IPS DF 6.9 (cell line): ENCODE measurements at regions not wholly inside any gene's neighbourhood (a gene's known extent, or its start where the extent isn't known, plus 50 kb on each side); places are given as distances from the start of the nearest gene placed in this dataset.

ENCODE experiments used
- DNase-seq: peaks from one replicate; pipeline ENCODE4 v3.0.0-alpha.2; 2013; ENCODE audit warnings: low read depth, low spot score
- H3K27ac ChIP-seq: one replicate; pipeline ENCODE4 v1.5.1; 2013; ENCODE audit warnings: low read length, control low read depth
- H3K27me3 ChIP-seq: 2 replicates; pipeline ENCODE4 v1.6.1; 2013; ENCODE audit warnings: mild to moderate bottlenecking, low read length; ENCODE audit not compliant: control insufficient read depth, insufficient read depth
- H3K36me3 ChIP-seq: 2 replicates; pipeline ENCODE4 v1.6.1; 2013; ENCODE audit warnings: low read length; ENCODE audit not compliant: control insufficient read depth, insufficient read depth
- H3K4me1 ChIP-seq: 2 replicates; pipeline ENCODE4 v1.6.1; 2013; ENCODE audit warnings: low read length; ENCODE audit not compliant: control insufficient read depth, insufficient read depth
- H3K4me3 ChIP-seq: 2 replicates; pipeline ENCODE4 v1.5.1; 2013; ENCODE audit warnings: mild to moderate bottlenecking, low read length
- H3K9me3 ChIP-seq: 2 replicates; pipeline ENCODE4 v1.6.1; 2013; ENCODE audit warnings: low read length, inconsistent platforms; ENCODE audit not compliant: control insufficient read depth, insufficient read depth
- WGBS: extraction: QIAGEN DNeasy Blood & Tissue Kit; methylation state at CpG from one replicate; pipeline ENCODE4 v1.1.7; 2013; ENCODE audit warnings: mixed read lengths, missing lambda C conversion rate; ENCODE audit not compliant: insufficient read length, insufficient coverage; 5-methylcytosine and 5-hydroxymethylcytosine counted together

DNA sequence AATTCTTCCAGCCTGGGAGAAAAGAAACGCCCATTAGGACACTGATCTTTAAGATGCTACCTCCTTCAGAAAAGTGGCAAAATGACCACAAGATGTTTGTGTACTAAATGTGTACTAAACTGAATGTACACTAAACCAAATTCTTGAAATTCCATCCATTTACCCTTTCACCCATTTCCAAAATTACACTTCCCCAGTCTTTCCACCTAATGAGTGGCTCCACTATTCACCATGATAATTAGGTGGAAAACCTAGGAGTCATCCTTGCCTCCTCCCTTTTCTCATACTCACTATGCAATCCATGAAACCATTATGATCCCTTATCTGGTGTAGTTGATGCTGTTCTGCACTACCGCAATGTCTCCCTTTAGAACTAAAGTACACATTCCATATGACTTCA, 452.1 kb upstream of the THBS1 start:
- no CpG with 5 or more reads among the region's 2 CpGs for WGBS

GRCh38 chr15:39130556-39131379, 450.1 kb upstream of the THBS1 start:
- H3K27ac ChIP-seq = no peak overlapping the region
- no peak for DNase-seq
- no CpG with 5 or more reads among the region's 3 CpGs for WGBS

More for the DNA sequence above, 452.1 kb upstream of the THBS1 start:
- Histone ChIP-seq H3K9me3 (no peaks in the 10 kb centered on the region), H3K36me3 (no peaks in the 10 kb centered on the region), H3K4me3 (no peak overlapping the region), H3K27ac (no peak overlapping the region), H3K27me3 (no peaks in the 10 kb centered on the region), H3K4me1 (no peaks in the 10 kb centered on the region)
- no peak for DNase-seq

GRCh38 chr15:39131609-39132008, 449.3 kb upstream of the THBS1 start:
- WGBS = no CpG with 5 or more reads among the region's 4 CpGs
- no peak overlapping the region for H3K27ac ChIP-seq
- H3K9me3 ChIP-seq = no peaks in the 10 kb centered on the region
- no peak for DNase-seq
- no peak overlapping the region for H3K4me3 ChIP-seq
- H3K4me1 ChIP-seq = no peaks in the 10 kb centered on the region
- no peaks in the 10 kb centered on the region for H3K36me3 ChIP-seq
- no peaks in the 10 kb centered on the region for H3K27me3 ChIP-seq

More at GRCh38 chr15:39130556-39131379, 450.1 kb upstream of the THBS1 start:
- Histone ChIP-seq H3K4me1 (no peaks in the 10 kb centered on the region), H3K36me3 (no peaks in the 10 kb centered on the region), H3K9me3 (no peaks in the 10 kb centered on the region), H3K27me3 (no peaks in the 10 kb centered on the region), H3K4me3 (no peak overlapping the region)

GRCh38 chr15:39132070-39132469, 448.8 kb upstream of the THBS1 start:
- no CpG with 5 or more reads among the region's 3 CpGs for WGBS
- Histone ChIP-seq H3K9me3 (no peaks in the 10 kb centered on the region), H3K4me1 (no peaks in the 10 kb centered on the region), H3K27me3 (no peaks in the 10 kb centered on the region), H3K4me3 (no peak overlapping the region), H3K27ac (no peak overlapping the region), H3K36me3 (no peaks in the 10 kb centered on the region)
- DNase-seq = no peak

DNA sequence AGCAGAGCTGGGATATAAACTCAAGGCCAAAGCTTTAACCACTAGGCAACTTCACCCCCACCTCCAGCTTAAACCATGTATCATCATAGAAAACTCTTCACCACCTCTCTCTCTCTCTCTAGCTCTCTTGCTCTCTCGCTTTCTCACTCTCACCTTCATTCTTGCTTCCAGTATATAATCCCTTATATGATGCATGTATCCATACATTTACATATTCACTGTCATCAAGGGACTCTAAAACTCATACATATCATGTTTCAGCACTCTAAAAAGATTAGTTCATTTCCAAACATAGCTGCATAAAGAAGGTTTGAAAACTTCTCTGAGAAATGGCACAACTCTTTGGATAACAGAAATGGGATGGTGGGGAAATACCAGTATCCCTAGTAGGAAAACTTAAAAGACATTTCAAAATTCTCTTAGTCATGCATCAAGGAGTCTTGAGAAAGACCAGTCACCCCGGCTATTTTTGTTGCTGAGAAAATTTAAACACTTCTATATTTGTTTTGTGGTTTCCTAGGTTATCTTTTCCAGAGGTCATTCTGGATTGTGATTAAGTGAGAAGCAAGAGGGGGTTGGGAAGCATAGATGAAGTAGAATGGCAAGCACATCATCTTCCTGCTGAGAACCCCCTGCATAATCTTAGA, 447.8 kb upstream of the THBS1 start:
- Histone ChIP-seq H3K4me3 (no peak overlapping the region), H3K27me3 (no peaks in the 10 kb centered on the region), H3K4me1 (no peaks in the 10 kb centered on the region), H3K36me3 (no peaks in the 10 kb centered on the region), H3K27ac (no peak overlapping the region), H3K9me3 (no peaks in the 10 kb centered on the region)
- DNase-seq = no peak
- no CpG with 5 or more reads among the region's 2 CpGs for WGBS

- no peaks in the 10 kb centered on the region for H3K27me3 ChIP-seq
- H3K4me1 ChIP-seq = no peaks in the 10 kb centered on the region
- no peak overlapping the region for H3K27ac ChIP-seq
- DNase-seq = no peak
- WGBS = no CpG with 5 or more reads among the region's 1 CpG
- H3K36me3 ChIP-seq = no peaks in the 10 kb centered on the region
- no peaks in the 10 kb centered on the region for H3K9me3 ChIP-seq
- no peak overlapping the region for H3K4me3 ChIP-seq
Measured at GRCh38 chr15:39134282-39134681, 446.6 kb upstream of the THBS1 start.

- H3K4me1 ChIP-seq = peaks cover 1% of the 10 kb centered on the region; the same call in 1 of the 2 replicates
- no peak overlapping the region for H3K4me3 ChIP-seq
- no CpG with 5 or more reads among the region's 7 CpGs for WGBS
- no peak for DNase-seq
- no peak overlapping the region for H3K27ac ChIP-seq
- H3K9me3 ChIP-seq = no peaks in the 10 kb centered on the region
- H3K27me3 ChIP-seq = no peaks in the 10 kb centered on the region
- no peaks in the 10 kb centered on the region for H3K36me3 ChIP-seq
Measured at GRCh38 chr15:39135989-39136388, 444.9 kb upstream of the THBS1 start.

DNA sequence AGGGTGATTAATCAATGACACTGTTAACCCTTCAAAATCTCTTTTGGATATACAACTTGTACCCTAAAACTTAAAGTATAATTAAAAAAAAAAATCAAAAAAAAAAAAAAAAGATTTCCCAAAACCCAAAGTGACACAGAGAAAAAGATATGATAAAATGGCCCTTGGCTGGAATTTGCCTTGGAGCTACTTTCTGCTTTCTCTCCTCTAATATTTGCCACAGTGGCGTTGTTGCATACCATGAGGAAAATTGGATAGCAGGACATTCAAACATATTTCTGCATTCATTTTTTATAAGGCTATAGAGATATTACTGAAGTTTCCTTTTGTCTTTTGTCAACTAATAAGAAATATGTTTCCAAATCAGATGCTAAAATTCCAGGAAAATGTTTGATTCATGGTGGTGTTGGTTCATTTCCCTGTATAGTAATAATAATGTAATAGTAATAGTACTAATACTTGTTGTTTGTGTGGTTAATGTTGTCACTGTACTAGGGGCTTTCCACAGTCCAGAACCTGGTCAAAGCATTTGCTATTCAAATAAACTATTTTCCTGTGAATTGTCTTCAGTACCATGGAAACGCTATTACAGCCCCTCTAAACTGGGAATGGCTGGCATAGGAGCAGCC, 441.3 kb upstream of the THBS1 start:
- Histone ChIP-seq H3K36me3 (no peaks in the 10 kb centered on the region), H3K27ac (no peak overlapping the region), H3K4me3 (no peak overlapping the region), H3K27me3 (no peaks in the 10 kb centered on the region), H3K4me1 (peaks cover 1% of the 10 kb centered on the region; the same call in 1 of the 2 replicates), H3K9me3 (no peaks in the 10 kb centered on the region)
- no CpG with 5 or more reads among the region's 2 CpGs for WGBS
- no peak for DNase-seq

- H3K27ac ChIP-seq = no peak overlapping the region
- WGBS = no CpG with 5 or more reads among the region's 3 CpGs
- H3K4me1 ChIP-seq = peaks cover 1% of the 10 kb centered on the region; the same call in 1 of the 2 replicates
- H3K9me3 ChIP-seq = no peaks in the 10 kb centered on the region
- no peak for DNase-seq
- no peaks in the 10 kb centered on the region for H3K27me3 ChIP-seq
- H3K36me3 ChIP-seq = no peaks in the 10 kb centered on the region
- H3K4me3 ChIP-seq = no peak overlapping the region
Measured at GRCh38 chr15:39140060-39140604, 440.7 kb upstream of the THBS1 start.

- Histone ChIP-seq H3K27ac (no peak overlapping the region), H3K36me3 (no peaks in the 10 kb centered on the region), H3K4me3 (no peak overlapping the region), H3K4me1 (peaks cover 1% of the 10 kb centered on the region; the same call in 1 of the 2 replicates), H3K27me3 (no peaks in the 10 kb centered on the region), H3K9me3 (no peaks in the 10 kb centered on the region)
- DNase-seq = no peak
Measured at GRCh38 chr15:39142500-39142899, 438.4 kb upstream of the THBS1 start.
